C4-2B (cell line): ENCODE measurements at regions not wholly inside any gene's neighbourhood (a gene's known extent, or its start where the extent isn't known, plus 50 kb on each side); places are given as distances from the start of the nearest gene placed in this dataset.

Experiments used
- ZFX ChIP-seq: fragments of 450-650 bp; IDR thresholded peaks from 2 replicates; pipeline ENCODE4 v1.6.1; 2017
- TF ChIP-seq, protein P1 (sequence below): fragments of 450-650 bp; conservative IDR thresholded peaks from 2 replicates; pipeline ENCODE4 v1.5.1; 2017; ENCODE audit warnings: mild to moderate bottlenecking

DNA sequence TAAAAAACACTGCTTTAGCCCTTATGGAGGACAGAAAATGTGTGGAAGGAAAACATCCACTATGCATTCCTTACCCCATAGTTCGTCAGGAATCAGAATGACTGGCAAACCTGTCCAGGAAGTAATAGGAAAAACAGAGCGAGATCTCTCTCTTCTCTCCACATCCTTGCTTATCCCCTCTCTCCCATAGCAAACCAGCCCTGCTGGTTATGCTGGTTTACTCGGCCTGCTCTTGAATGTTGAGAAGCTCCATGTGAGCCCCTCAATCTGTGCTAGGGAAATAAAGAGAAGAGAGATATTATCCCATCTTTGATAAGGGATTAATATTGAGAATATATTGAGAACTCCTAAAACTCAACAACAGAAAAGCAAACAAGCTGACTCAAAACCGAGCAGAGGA is 402.8 kb upstream of the RBFOX1 start:
- TF ChIP-seq, protein P1, sequence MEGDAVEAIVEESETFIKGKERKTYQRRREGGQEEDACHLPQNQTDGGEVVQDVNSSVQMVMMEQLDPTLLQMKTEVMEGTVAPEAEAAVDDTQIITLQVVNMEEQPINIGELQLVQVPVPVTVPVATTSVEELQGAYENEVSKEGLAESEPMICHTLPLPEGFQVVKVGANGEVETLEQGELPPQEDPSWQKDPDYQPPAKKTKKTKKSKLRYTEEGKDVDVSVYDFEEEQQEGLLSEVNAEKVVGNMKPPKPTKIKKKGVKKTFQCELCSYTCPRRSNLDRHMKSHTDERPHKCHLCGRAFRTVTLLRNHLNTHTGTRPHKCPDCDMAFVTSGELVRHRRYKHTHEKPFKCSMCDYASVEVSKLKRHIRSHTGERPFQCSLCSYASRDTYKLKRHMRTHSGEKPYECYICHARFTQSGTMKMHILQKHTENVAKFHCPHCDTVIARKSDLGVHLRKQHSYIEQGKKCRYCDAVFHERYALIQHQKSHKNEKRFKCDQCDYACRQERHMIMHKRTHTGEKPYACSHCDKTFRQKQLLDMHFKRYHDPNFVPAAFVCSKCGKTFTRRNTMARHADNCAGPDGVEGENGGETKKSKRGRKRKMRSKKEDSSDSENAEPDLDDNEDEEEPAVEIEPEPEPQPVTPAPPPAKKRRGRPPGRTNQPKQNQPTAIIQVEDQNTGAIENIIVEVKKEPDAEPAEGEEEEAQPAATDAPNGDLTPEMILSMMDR = no peak
- no peak for TF ChIP-seq ZFX
